Gastrocnemius medialis (tissue), 4 donors: ENCODE measurements at regions not wholly inside any gene's neighbourhood (a gene's known extent, or its start where the extent isn't known, plus 50 kb on each side); places are given as distances from the start of the nearest gene placed in this dataset.
A peak's percentile ranks its signal among the peaks of the same experiment; 100 is the strongest.

Experiments
- ATAC-seq, 2 donors: fragments of 150-250 bp; one replicate each; pipeline ENCODE4 v1.9.1; 2016
- DNase-seq, 2 donors: peaks; one replicate each; pipeline ENCODE4 v3.0.0-alpha.2; 2019
- H3K27ac ChIP-seq, 4 donors: fragments of 200-600 bp; sonication (generic); 1 replicate in 1 of 4; 2 replicates in 3 of 4; pipeline ENCODE4 v1.5.1; 2016 to 2018; ENCODE audit warnings: mild to moderate bottlenecking in 2 of 4, moderate library complexity in 1 of 4
- H3K27me3 ChIP-seq, 3 donors: fragments of 200-600 bp; sonication (generic) in 2 of 3; 1 replicate in 1 of 3; 2 replicates in 2 of 3; pipeline versions ENCODE4 v1.5.1 to v1.6.0; 2016 to 2019; ENCODE audit warnings: mild to moderate bottlenecking in 1 of 3, moderate library complexity in 1 of 3
- H3K36me3 ChIP-seq, 2 donors: fragments of 200-600 bp; sonication (generic) in 1 of 2; one replicate each; pipeline ENCODE4 v1.5.1; 2017 to 2018
- H3K4me1 ChIP-seq, 2 donors: fragments of 200-600 bp; sonication (generic) in 1 of 2; one replicate each; pipeline ENCODE4 v1.5.1; 2016 to 2017; ENCODE audit warnings: mild to moderate bottlenecking in 2 of 2
- H3K4me3 ChIP-seq, 4 donors: fragments of 200-600 bp; sonication (generic) in 3 of 4; 1 replicate in 1 of 4; 2 replicates in 3 of 4; pipeline ENCODE4 v1.5.1; 2016 to 2019; ENCODE audit warnings: mild to moderate bottlenecking in 2 of 4
- H3K9me3 ChIP-seq, 3 donors: fragments of 200-600 bp; sonication (generic) in 2 of 3; 1 replicate in 1 of 3; 2 replicates in 2 of 3; pipeline ENCODE4 v1.5.1; 2016 to 2019
- CTCF ChIP-seq, 5 experiments: fragments of 450-650 bp in 3 of 5; fragments of 200-600 bp in 2 of 5; sonication (generic) in 2 of 5; IDR thresholded peaks in 4 of 5; conservative IDR thresholded peaks in 1 of 5; 1 replicate in 4 of 5; 2 replicates in 1 of 5; pipeline ENCODE4 v1.5.1; 2016 to 2019; ENCODE audit warnings: antibody characterized with exemption in 5 of 5, mild to moderate bottlenecking in 3 of 5, moderate library complexity in 3 of 5
- POLR2A ChIP-seq, 2 donors: fragments of 450-650 bp; IDR thresholded peaks; one replicate each; pipeline ENCODE4 v1.6.1; 2017; ENCODE audit warnings: antibody characterized with exemption in 2 of 2, mild to moderate bottlenecking in 2 of 2, moderate library complexity in 2 of 2
- in situ Hi-C, 4 donors: fragments of 200-750 bp; cut with MboI; loops; one replicate each; pipeline versions ENCODE4 v1.15.0 to v1.8.0; 2017; ENCODE audit warnings: low sequenced_read_pairs in 4 of 4
- intact Hi-C: fragments of 100-400 bp; cut with DNase I; formaldehyde crosslinking; loops from one replicate; pipeline ENCODE4 v1.15.1; 2023; ENCODE audit warnings: low total_unique reads

- peaks cover 27 to 34% of the 10 kb centered on the region in 2 donors for H3K4me1 ChIP-seq
- H3K9me3 ChIP-seq, result no peaks in the 10 kb centered on the region
- ATAC-seq (no peak), DNase-seq (no peak)
- no peak overlapping the region for H3K27ac ChIP-seq
- intact Hi-C loops (no loop called here), in situ Hi-C loops (no loop called here)
- no peak for TF ChIP-seq POLR2A (IDR thresholded peaks at IDR 0.05)
- no peak for TF ChIP-seq CTCF (IDR thresholded peaks at IDR 0.05 in 4 of 5, conservative IDR thresholded peaks at IDR 0.05 in 1 of 5)
- no peaks in the 10 kb centered on the region for H3K27me3 ChIP-seq
- no peaks in the 10 kb centered on the region for H3K36me3 ChIP-seq
- H3K4me3 ChIP-seq, result no peak overlapping the region
Measured at GRCh38 chr9:13990331-13990730, 323.6 kb downstream of the NFIB start.

GRCh38 chr9:13988944-13989343 lies 325.0 kb downstream of the NFIB start:
- no peaks in the 10 kb centered on the region for H3K9me3 ChIP-seq
- DNase-seq, result no peak
- H3K4me1 ChIP-seq, result peaks cover 24 to 28% of the 10 kb centered on the region in 2 donors
- intact Hi-C loops, result no loop called here
- H3K4me3 ChIP-seq, result no peak overlapping the region
- TF ChIP-seq CTCF (IDR thresholded peaks at IDR 0.05 in 4 of 5, conservative IDR thresholded peaks at IDR 0.05 in 1 of 5), result no peak
- TF ChIP-seq POLR2A (IDR thresholded peaks at IDR 0.05), result no peak
- H3K27ac ChIP-seq, result no peak overlapping the region
- H3K36me3 ChIP-seq, result no peaks in the 10 kb centered on the region
- in situ Hi-C loops, result no loop called here
- ATAC-seq, result no peak
- H3K27me3 ChIP-seq, result no peaks in the 10 kb centered on the region

GRCh38 chr9:13983607-13984006 lies 330.3 kb downstream of the NFIB start:
- no peak overlapping the region for H3K4me3 ChIP-seq
- TF ChIP-seq CTCF (IDR thresholded peaks at IDR 0.05 in 4 of 5, conservative IDR thresholded peaks at IDR 0.05 in 1 of 5) (no peak), POLR2A (IDR thresholded peaks at IDR 0.05) (no peak)
- in situ Hi-C loops (no loop called here), intact Hi-C loops (no loop called here)
- DNase-seq (no peak), ATAC-seq (no peak)
- no peak overlapping the region for H3K27ac ChIP-seq
- H3K36me3 ChIP-seq, result no peaks in the 10 kb centered on the region
- no peaks in the 10 kb centered on the region for H3K9me3 ChIP-seq
- no peaks in the 10 kb centered on the region for H3K27me3 ChIP-seq
- H3K4me1 ChIP-seq, result no peaks in the 10 kb centered on the region

GRCh38 chr9:13979941-13980318 lies 334.0 kb downstream of the NFIB start:
- intact Hi-C loops, result no loop called here
- H3K27ac ChIP-seq, result no peak overlapping the region
- H3K4me3 ChIP-seq, result no peak overlapping the region
- H3K9me3 ChIP-seq, result no peaks in the 10 kb centered on the region
- H3K36me3 ChIP-seq, result no peaks in the 10 kb centered on the region
- in situ Hi-C loops, result no loop called here
- H3K4me1 ChIP-seq, result no peaks in the 10 kb centered on the region
- no peaks in the 10 kb centered on the region for H3K27me3 ChIP-seq
- no peak for DNase-seq
- ATAC-seq, result peak in 1 of 2 donors; percentile 54
- TF ChIP-seq CTCF (IDR thresholded peaks at IDR 0.05 in 4 of 5, conservative IDR thresholded peaks at IDR 0.05 in 1 of 5), result no peak
- no peak for TF ChIP-seq POLR2A (IDR thresholded peaks at IDR 0.05)

- peaks cover 0 to 8% of the 10 kb centered on the region in 2 donors for H3K4me1 ChIP-seq
- no peak overlapping the region for H3K4me3 ChIP-seq
- peak overlapping the region in 1 of 4 donors; percentile 20 for H3K27ac ChIP-seq
- no peaks in the 10 kb centered on the region for H3K36me3 ChIP-seq
- H3K9me3 ChIP-seq, result no peaks in the 10 kb centered on the region
- ATAC-seq, result no peak
- intact Hi-C loops (no loop called here), in situ Hi-C loops (no loop called here)
- DNase-seq, result no peak
- no peak for TF ChIP-seq POLR2A (IDR thresholded peaks at IDR 0.05)
- no peak for TF ChIP-seq CTCF (IDR thresholded peaks at IDR 0.05 in 4 of 5, conservative IDR thresholded peaks at IDR 0.05 in 1 of 5)
- H3K27me3 ChIP-seq, result no peaks in the 10 kb centered on the region
Measured at GRCh38 chr9:13975611-13976290, 338.2 kb downstream of the NFIB start.
